Lower lobe of right lung (tissue), 2 donors: ENCODE measurements at regions not wholly inside any gene's neighbourhood (a gene's known extent, or its start where the extent isn't known, plus 50 kb on each side); places are given as distances from the start of the nearest gene placed in this dataset.

Experiments used
- ATAC-seq, 2 donors: fragments of 200-7000 bp; cut with Tn5 transposase; one replicate each; pipeline ENCODE4 v1.9.1; 2020 to 2022; ENCODE audit warnings: mild to moderate bottlenecking in 2 of 2, moderate library complexity in 2 of 2
- DNase-seq: peaks from one replicate; pipeline ENCODE4 v3.0.0-alpha.2; 2020
- H3K27ac ChIP-seq: fragments of 200-600 bp; one replicate; pipeline ENCODE4 v1.8.0; 2022
- H3K27me3 ChIP-seq: fragments of 200-600 bp; one replicate; pipeline ENCODE4 v1.8.0; 2022; ENCODE audit warnings: low read depth
- H3K36me3 ChIP-seq: fragments of 200-600 bp; one replicate; pipeline ENCODE4 v1.8.0; 2022; ENCODE audit warnings: mild to moderate bottlenecking
- H3K4me1 ChIP-seq: fragments of 200-600 bp; one replicate; pipeline ENCODE4 v1.8.0; 2022
- H3K4me3 ChIP-seq: fragments of 200-600 bp; one replicate; pipeline ENCODE4 v1.8.0; 2022; ENCODE audit warnings: mild to moderate bottlenecking
- H3K9me3 ChIP-seq: fragments of 200-600 bp; one replicate; pipeline ENCODE4 v1.8.0; 2022
- CTCF ChIP-seq: fragments of 200-600 bp; IDR thresholded peaks from one replicate; pipeline ENCODE4 v1.8.0; 2022; ENCODE audit warnings: antibody characterized with exemption, mild to moderate bottlenecking
- intact Hi-C: fragments of 100-400 bp; cut with DNase I; formaldehyde crosslinking; loops from one replicate; pipeline ENCODE4 v1.11.0; 2022
- donor health status: DM: no; HTN: yes; CAD: no; lungs with severe emphysema.

- ATAC-seq (no peak), DNase-seq (no peak)
- H3K4me1 ChIP-seq: no peaks in the 10 kb centered on the region
- H3K4me3 ChIP-seq: no peak overlapping the region
- no peaks in the 10 kb centered on the region for H3K9me3 ChIP-seq
- H3K36me3 ChIP-seq: no peaks in the 10 kb centered on the region
- no peak overlapping the region for H3K27ac ChIP-seq
- H3K27me3 ChIP-seq: no peaks in the 10 kb centered on the region
- no peak for TF ChIP-seq CTCF
- intact Hi-C loops: no loop called here
Measured at GRCh38 chr5:62737766-62738165, 159.1 kb downstream of the LRRC70 start.

GRCh38 chr5:62732677-62733121 is 154.1 kb downstream of the LRRC70 start:
- no peaks in the 10 kb centered on the region for H3K36me3 ChIP-seq
- no peak overlapping the region for H3K4me3 ChIP-seq
- H3K4me1 ChIP-seq: no peaks in the 10 kb centered on the region
- H3K27ac ChIP-seq: no peak overlapping the region
- intact Hi-C loops: no loop called here
- H3K9me3 ChIP-seq: no peaks in the 10 kb centered on the region
- ATAC-seq: peak; percentile 40 to 87
- no peaks in the 10 kb centered on the region for H3K27me3 ChIP-seq
- TF ChIP-seq CTCF: no peak
- DNase-seq: no peak

GRCh38 chr5:62731022-62731421 is 152.4 kb downstream of the LRRC70 start:
- peak in 1 of 2 donors; percentile 53 for ATAC-seq
- intact Hi-C loops: no loop called here
- Histone ChIP-seq H3K4me3 (no peak overlapping the region), H3K27ac (no peak overlapping the region), H3K9me3 (no peaks in the 10 kb centered on the region), H3K36me3 (no peaks in the 10 kb centered on the region), H3K27me3 (no peaks in the 10 kb centered on the region), H3K4me1 (no peaks in the 10 kb centered on the region)
- no peak for TF ChIP-seq CTCF
- DNase-seq: no peak

- H3K9me3 ChIP-seq: no peaks in the 10 kb centered on the region
- intact Hi-C loops: no loop called here
- no peak overlapping the region for H3K4me3 ChIP-seq
- TF ChIP-seq CTCF: no peak
- H3K4me1 ChIP-seq: no peaks in the 10 kb centered on the region
- H3K27me3 ChIP-seq: no peaks in the 10 kb centered on the region
- H3K27ac ChIP-seq: no peak overlapping the region
- no peak for ATAC-seq
- no peak for DNase-seq
- no peaks in the 10 kb centered on the region for H3K36me3 ChIP-seq
Measured at GRCh38 chr5:62729675-62730074, 151.1 kb downstream of the LRRC70 start.

- ATAC-seq (no peak), DNase-seq (no peak)
- Histone ChIP-seq H3K27me3 (no peaks in the 10 kb centered on the region), H3K4me3 (no peak overlapping the region), H3K27ac (no peak overlapping the region), H3K4me1 (no peaks in the 10 kb centered on the region), H3K9me3 (no peaks in the 10 kb centered on the region), H3K36me3 (no peaks in the 10 kb centered on the region)
- TF ChIP-seq CTCF: no peak
- intact Hi-C loops: no loop called here
Measured at GRCh38 chr5:62727861-62728260, 149.2 kb downstream of the LRRC70 start.

- Histone ChIP-seq H3K27me3 (no peaks in the 10 kb centered on the region), H3K9me3 (no peaks in the 10 kb centered on the region), H3K27ac (no peak overlapping the region), H3K4me3 (no peak overlapping the region), H3K4me1 (no peaks in the 10 kb centered on the region), H3K36me3 (no peaks in the 10 kb centered on the region)
- ATAC-seq: no peak
- intact Hi-C loops: no loop called here
- DNase-seq: no peak
- no peak for TF ChIP-seq CTCF
Measured at GRCh38 chr5:62727184-62727583, 148.6 kb downstream of the LRRC70 start.
